GM18909 (cell line): ENCODE measurements at regions not wholly inside any gene's neighbourhood (a gene's known extent, or its start where the extent isn't known, plus 50 kb on each side); places are given as distances from the start of the nearest gene placed in this dataset.
"Not testable (repeated sequence)": the region's sequence is repeated elsewhere in the genome, so short reads cannot be mapped to it uniquely, and the experiment has no call there.

Experiments used
- ATAC-seq: cut with Tn5 transposase; IDR thresholded peaks from one replicate; pipeline ENCODE4 v1.9.1; 2021; ENCODE audit warnings: mild to moderate bottlenecking; ENCODE audit not compliant: unreplicated experiment, poor library complexity

DNA sequence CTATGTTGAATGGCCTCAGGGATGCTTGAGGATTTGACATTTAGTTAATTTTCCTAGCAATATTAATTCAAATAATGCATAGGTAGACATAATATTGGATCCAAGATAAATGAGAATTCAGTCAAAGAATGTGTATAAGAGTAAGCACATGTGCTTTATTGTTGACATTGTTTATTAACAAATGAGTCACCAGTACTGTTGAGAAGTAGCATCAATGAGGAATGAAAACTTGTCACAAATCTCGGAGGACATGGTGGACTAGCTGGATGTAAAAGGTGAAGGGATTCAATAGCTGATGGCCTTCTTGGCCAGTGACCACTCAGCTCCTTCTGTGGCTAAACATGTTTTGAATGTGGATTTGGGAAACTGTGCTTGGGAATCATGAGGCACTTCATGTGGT lies 1137.0 kb downstream of the HACE1 start:
- no peak for ATAC-seq

DNA sequence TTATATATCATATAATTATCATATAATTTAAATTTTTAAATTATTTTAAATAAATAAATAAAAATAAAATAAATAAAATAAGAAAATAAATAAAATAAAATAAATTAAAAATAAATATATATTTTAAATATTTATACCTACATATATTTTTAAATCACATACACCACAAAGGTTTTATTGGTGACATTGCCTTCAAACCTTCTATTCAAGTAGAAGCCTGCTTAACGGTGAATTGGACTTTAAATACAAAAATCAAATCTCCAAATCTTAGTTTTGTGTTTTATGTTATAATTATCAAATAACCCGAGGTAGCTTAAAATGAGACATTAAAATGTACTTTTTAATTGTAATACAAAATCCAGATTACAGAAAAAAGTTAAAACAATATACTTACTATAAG lies 1137.8 kb downstream of the HACE1 start:
- ATAC-seq, result no peak

DNA sequence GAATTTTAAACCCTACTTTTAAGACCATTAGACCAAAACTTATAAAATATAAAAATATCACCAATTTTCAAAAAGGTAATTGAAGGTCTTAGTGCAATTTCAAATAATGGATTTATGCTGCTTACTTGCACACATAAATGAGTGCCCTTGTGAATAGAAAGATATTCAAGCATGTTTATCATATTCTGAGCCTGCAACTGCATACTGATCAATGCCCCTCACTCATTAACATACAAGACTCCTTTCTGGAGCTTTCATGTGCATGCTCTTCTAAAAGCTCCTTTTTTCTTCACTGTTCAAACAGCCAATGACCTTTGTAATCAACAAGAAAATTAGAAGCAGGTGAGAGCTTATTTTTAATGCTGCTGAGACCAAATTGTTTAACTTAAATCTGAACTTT lies 1139.3 kb downstream of the HACE1 start:
- no peak for ATAC-seq

DNA sequence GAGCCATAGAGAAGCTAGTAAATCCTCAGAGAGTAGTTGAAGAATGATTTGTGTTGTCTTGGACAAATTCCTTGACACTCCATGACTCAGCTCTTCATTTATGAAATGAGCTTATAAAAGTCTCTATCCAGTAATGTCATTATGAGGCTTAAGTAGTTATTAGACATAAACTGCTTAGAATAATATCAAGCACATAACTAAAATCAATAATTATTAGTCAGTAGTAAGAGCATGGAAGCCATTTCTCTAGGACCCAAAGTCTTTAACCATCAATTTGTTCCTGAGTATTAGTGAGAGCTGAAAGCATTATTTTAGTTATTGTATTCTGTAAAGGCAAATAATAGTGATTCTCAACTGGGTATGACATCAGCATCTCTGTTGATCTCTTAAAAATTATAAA lies 1140.2 kb downstream of the HACE1 start:
- no peak for ATAC-seq

DNA sequence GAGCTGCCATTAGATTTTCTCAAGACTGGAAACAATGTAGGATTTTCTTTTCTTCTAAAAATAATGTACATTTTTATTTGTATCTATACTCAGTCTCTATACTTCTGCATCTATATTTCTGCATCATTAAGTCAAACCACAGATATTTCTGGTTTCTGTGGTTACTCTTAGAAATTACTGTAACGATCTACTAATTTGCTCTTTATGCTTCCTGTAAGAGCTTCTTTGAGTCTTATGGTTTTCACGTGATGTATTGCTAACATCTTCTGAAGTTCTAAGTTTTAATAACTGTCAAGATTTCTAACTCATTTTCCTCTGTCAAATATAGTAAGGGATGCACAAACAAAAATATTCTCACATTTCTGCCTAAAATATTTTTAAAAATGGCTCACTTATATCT lies 1144.5 kb downstream of the HACE1 start:
- no peak for ATAC-seq

DNA sequence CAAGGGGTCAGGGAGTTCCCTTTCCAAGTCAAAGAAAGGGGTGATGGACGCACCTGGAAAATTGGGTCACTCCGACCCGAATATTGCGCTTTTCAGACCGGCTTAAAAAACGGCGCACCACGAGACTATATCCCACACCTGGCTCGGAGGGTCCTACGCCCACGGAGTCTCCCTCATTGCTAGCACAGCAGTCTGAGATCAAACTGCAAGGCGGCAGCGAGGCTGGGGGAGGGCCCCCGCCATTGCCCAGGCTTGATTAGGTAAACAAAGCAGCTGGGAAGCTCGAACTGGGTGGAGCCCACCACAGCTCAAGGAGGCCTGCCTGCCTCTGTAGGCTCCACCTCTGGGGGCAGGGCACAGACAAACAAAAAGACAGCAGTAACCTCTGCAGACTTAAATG lies 1150.5 kb downstream of the HACE1 start:
- ATAC-seq, result not testable (repeated sequence)

DNA sequence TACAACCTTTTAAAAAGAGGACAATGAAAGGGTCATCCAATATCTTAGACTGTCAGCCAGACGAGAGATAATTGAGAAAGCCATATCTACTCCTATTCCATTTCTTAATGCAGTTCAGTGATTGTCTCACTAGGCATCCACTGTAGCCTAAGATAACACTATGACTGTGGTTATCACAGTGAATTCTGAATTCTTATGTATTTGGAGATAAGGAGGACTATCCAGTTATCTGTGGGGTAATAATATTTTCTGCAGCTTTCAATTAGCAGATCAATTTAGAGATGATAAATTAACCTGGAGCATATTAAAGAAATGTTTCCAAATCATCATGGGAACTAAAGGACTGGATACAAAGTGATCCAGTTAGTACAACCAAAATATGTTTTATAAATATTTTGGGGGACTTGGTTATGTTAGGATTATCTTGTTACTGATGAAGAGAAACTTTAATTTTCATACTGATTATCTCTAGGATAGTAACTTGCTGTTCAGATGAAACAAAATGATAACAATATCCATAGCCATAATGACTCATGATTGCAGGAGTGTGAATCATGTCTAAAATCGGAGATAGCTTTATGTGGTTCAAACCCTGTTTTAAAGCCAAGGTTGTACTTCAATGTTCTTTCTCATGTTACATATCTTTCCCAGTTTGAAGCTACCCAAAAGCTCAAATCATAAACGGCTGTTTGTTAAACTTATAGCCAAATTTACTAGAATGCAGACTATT lies 1152.0 kb downstream of the HACE1 start:
- no peak for ATAC-seq

DNA sequence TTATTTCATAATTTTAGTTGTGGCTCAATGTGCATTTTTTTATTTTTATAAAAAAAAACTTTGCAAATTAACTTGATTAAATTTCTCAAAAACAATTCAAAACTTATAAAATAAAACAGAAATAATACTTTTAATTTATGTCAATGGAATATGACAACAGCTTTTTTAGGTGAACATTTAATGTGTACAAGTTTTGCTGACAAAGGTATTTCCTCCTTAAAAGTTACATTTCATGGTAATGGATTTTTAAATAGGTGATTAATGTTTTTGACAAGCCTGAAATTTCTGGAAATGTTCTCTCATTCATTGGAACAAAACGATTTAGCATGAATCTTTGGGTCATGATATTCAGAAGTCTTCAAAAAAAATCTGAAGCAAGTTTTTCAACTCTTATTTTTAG lies 1160.0 kb downstream of the HACE1 start:
- ATAC-seq, result no peak

DNA sequence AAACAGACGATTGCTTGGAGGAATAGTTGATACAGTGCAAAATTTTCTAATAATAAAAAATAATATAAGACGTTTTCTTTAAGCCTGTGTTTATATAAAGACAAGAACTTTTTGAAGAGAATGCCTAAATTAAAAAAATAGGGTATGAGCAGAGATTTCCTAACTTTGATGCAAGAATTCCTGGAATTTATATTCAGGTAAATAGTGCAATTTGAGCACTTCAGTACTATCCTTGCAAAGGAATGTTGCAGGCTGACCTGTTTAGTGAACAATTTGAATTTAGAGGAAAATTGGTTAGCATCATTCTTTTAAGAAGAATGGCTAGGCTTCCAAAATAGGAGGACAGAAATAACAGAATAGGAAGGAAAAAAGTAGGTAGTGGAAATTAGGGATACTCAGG lies 1172.3 kb downstream of the HACE1 start:
- ATAC-seq, result no peak

DNA sequence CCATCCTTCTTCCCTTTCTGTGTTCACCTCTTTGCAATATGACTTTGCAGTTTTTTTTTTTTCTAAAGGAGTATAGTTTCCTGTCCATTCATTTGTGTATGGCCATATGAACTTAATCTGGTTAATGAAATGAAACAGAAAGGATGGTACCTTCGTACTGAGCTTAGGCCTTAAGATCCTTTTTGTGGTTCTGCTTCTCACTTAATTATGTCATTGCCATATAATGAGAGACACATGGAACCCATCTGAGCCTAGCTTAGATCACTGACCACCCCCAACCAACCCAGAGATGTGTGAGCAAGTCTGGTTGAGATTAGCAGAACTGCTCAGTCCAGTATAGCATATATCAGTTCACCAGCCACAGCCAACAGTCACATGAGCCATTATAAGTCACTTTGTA lies 1179.6 kb downstream of the HACE1 start:
- no peak for ATAC-seq

DNA sequence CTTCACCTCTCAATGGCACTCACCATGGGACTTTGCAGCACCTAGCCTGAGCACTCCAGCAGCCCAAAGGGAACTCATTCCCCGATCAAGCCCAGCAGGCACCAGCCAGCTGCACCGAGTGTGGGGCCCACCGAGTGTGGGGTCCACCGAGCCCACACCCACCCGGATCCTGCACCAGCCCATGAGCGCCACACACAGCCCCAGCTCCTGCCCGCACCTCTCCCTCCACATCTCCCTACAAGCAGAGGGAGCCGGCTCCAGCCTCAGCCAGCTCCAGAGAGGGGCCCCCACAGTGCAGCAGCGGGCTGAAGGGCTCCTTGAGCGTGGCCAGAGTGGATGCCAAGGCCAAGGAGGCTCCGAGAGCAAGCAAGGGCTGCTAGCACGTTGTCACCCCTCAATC lies 1182.4 kb downstream of the HACE1 start:
- no peak for ATAC-seq

DNA sequence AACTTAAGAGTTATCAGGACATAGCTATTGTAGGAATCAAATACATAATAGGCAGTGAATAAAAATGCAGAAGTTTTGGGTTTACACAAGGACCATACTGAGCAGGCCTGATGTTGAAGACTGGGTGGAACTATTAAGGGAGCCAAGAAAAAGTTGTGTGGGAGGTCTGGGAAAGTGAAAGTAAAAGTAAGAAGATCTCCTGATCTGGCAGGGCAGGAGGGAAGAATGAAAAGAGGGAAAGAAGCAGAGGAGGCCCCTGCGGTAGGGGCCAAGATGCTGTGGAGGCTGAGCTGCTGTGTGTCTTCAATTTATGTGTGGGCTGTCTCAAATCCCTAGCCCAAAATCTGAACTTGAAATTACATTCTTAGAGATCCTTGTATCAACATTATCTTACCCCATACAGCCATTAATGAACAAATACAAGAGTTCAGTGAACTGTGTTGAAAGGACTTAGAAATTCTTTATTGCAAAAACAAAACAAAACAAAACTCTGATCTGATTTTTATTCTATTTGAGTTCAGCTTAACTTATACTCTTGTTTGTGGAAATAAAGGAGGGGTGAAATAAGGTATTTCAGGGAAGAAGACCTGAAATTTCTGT lies 1183.8 kb downstream of the HACE1 start:
- ATAC-seq, result no peak

DNA sequence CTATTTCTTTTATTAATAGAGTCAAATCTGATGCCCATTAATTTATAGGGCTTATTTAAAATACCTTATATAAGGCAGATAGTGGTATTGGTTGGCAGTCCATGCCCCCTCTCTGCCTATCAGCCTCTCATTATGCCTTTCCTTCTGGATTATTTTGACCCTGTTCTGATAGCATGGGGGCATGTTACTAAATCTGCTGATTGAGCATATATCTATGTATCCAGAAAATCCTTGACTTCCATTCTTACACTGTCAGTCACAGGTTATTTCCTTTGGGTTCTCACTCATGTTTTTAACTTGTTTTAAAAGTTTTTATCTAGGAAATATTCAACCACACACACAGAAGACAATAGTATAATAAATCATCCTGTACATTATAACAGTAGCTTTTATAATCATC lies 1184.9 kb downstream of the HACE1 start:
- no peak for ATAC-seq

DNA sequence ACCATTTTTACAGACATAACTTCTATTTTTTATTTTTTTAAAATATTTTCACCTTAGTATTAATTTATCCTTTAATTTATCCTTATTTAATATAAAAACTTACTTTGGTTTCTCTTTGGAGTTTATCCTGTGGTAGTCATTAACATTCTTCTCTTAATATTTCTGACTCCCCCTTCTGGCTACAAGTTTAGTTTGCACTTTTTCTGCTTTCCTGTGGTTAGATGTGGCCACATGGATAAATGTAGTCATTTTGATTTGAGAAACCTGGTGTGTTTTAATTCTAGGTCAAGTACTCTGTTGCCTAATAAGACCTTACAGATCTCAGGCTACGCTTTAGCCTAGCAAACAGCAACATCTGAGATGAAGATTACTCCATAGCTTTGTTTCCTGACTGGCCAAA lies 1187.5 kb downstream of the HACE1 start:
- ATAC-seq, result no peak

DNA sequence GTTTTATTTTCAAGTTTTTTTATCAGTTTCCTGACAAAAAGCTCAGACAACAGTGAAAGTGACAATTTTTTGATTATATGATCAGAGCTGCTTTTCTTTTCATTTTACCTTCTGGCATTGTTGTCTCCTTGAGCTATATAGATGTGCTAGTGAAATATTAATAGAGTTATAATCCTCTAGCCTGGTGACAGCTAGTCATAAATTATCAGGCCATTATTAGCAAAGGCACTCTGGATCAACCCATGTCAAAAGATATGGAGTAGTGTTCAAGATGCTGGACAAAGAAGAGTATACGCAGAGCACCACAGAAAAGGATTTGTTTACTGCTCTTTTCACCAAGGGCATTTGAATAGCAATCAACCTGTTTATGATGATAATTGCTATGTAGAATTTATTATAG lies 1230.1 kb downstream of the HACE1 start:
- ATAC-seq, result no peak

DNA sequence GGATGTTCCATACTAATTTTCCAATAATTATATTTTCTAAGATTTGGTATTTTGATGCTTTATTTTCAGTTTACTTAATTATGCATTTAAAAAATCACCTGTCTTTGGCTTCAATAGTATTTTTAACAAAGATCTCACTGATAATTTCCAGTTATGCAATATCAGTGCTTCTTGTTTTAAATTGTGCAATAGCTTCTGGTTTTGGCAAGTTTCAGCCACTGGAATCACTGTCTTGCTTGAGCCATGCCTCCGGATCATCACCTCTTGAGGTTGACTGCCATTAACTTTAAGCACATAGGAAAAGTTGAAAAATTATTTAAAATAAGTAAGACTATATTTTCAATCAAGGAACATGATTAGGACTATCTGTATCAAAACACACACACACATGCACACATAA lies 1242.1 kb downstream of the HACE1 start:
- ATAC-seq, result no peak

DNA sequence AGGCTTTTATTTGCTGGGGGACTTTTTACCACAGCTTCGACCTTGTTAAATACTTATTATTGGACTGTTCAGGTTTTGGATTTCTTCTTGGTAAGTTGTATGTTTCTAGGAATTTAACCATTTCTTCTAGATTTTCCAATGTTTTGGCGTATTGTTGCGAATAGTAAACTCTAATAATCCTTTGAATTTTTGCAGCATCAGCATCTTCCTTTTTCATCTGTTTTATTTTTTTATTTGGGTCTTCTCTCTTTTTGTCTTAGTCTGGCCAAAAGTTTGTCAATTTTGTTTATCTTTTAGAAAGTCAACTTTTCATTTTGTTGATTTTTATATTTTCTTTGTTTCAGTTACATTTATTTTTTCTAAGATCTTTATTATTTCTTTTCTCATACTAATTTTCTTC lies 1272.0 kb downstream of the HACE1 start:
- ATAC-seq, result no peak

DNA sequence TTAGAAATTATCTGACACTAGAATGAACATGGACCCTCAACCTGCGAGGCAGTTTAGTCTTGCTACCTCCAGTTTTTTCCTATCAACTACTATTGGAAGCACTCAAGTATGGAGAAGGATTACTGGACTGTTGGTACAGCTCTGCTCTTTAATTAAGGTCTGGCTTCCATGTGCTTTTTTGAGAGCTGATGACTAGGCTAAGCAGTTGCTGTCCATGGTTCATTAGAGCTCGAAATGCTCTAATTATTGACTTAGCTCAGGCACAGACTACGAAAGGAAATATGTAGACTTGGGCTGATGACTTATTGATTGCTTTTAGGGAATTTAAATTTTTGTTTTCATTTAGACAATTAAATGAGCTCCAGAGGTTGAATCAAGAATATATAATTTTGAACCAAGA lies 1281.6 kb downstream of the HACE1 start:
- no peak for ATAC-seq

DNA sequence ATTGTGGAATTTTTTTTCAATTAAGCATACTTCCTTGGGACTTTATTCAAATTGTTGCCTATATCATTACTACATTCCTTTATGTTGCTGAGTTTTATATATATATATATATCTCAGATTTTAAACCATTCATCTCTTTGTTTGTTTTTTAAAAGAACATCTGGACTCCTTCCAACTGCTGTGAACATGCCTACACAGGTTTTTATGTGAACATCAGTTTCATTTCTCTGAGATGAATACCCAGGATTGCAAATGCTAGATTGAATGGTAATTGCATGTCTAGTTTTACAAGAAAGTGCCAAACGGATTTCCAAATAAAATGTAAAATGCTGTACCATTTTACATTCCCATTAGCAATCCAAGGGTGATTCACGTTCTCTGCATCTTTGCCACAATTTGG lies 1289.3 kb downstream of the HACE1 start:
- ATAC-seq, result no peak

DNA sequence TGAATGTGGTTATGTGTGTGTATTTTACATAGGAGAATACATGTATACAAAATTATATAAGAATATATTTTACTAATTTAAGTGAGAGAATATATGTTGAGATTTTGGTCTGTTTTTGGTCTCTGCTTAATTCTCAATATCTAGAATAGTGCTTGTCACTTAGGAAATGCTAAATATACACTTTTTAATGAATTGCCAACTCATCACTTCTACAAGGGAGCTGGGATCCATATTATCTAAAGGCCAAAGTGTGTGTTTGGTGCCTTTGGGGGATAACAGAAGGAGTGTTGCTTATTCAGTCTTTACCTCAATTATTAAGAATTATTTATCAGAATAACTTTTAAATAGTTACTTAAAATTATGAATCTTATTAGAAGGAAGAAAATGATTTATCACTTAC lies 1304.8 kb downstream of the HACE1 start:
- no peak for ATAC-seq

DNA sequence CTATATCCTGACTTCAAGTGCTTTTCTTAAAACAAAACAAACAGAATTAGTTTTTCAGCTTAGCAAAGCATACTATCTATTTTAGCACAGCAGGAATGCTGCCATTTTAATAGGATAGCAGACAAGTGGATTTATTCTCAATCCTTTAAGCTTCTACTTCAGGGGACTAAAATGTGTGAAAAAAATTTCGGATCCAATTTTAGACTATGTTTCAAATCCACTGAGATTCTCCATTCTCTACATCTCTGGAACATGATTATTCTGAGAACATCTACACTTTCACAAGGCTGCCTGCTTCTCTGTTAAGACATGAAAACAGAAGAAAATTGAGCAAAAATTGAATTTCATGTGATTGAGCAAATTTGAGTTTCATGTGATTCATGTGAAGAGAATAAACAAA lies 1321.3 kb downstream of the HACE1 start:
- ATAC-seq, result no peak

DNA sequence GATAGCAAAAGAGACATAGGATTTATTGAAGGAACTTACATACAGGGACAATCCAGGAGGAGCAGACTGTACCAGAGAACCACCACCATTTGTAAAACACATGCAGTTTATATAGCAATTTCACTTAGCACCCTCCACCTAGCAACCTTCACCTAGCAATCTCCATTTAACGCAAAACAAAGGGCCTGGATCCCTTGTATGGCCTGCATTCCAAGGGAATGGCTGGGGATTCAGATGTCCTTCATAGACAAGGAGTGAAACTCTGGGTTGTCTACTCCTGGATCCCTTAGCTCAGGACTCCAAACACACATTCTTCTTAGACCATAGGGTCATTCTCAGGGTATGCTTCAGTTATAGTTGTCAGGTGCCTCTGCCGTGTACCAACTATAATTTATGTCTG lies 1324.9 kb downstream of the HACE1 start:
- ATAC-seq, result no peak
